ENCODE measurements at regions not wholly inside any gene's neighbourhood (a gene's known extent, or its start where the extent isn't known, plus 50 kb on each side); places are given as distances from the start of the nearest gene placed in this dataset.

GRCh38 chr9:99624499-99625233 lies 197.0 kb upstream of the NR4A3 start:
- TF ChIP-seq CTCF (IDR thresholded peaks at IDR 0.05 in 4 of 5, conservative IDR thresholded peaks at IDR 0.05 in 1 of 5) (no peak), POLR2A (IDR thresholded peaks at IDR 0.05) (no peak)
